ENCODE measurements at regions not wholly inside any gene's neighbourhood (a gene's known extent, or its start where the extent isn't known, plus 50 kb on each side); places are given as distances from the start of the nearest gene placed in this dataset.

- no peak overlapping the region for H3K9ac ChIP-seq (ENCODE audit: low read depth in 1 of 3, low read length in 3 of 3)
- H3K27ac ChIP-seq (ENCODE audit: low read depth, low read length): no peak overlapping the region
- H3K4me3 ChIP-seq (ENCODE audit: low read length in 3 of 3): no peak overlapping the region
- no peaks in the 10 kb centered on the region for H3K4me1 ChIP-seq (ENCODE audit: control insufficient read depth in 3 of 3, insufficient read depth in 3 of 3, low read length in 3 of 3)
- H3K36me3 ChIP-seq (ENCODE audit: control insufficient read depth in 3 of 3, insufficient read depth in 3 of 3, low read length in 3 of 3): no peaks in the 10 kb centered on the region
- H3K27me3 ChIP-seq (ENCODE audit: control insufficient read depth in 3 of 3, insufficient read depth in 3 of 3, low read length in 3 of 3): no peaks in the 10 kb centered on the region
- no peaks in the 10 kb centered on the region for H3K9me3 ChIP-seq (ENCODE audit: control insufficient read depth in 3 of 3, low read length in 3 of 3)
These were observed 65.2 kb upstream of the CTAGE1 start for GRCh38 chr18:22482948-22483347.

GRCh38 chr18:22483407-22483806, 65.7 kb upstream of the CTAGE1 start:
- H3K27me3 ChIP-seq (ENCODE audit: control insufficient read depth in 3 of 3, insufficient read depth in 3 of 3, low read length in 3 of 3): no peaks in the 10 kb centered on the region
- H3K9me3 ChIP-seq (ENCODE audit: control insufficient read depth in 3 of 3, low read length in 3 of 3): no peaks in the 10 kb centered on the region
- H3K4me3 ChIP-seq (ENCODE audit: low read length in 3 of 3): no peak overlapping the region
- no peak overlapping the region for H3K9ac ChIP-seq (ENCODE audit: low read depth in 1 of 3, low read length in 3 of 3)
- H3K27ac ChIP-seq (ENCODE audit: low read depth, low read length): no peak overlapping the region
- H3K36me3 ChIP-seq (ENCODE audit: control insufficient read depth in 3 of 3, insufficient read depth in 3 of 3, low read length in 3 of 3): no peaks in the 10 kb centered on the region
- H3K4me1 ChIP-seq (ENCODE audit: control insufficient read depth in 3 of 3, insufficient read depth in 3 of 3, low read length in 3 of 3): no peaks in the 10 kb centered on the region

DNA sequence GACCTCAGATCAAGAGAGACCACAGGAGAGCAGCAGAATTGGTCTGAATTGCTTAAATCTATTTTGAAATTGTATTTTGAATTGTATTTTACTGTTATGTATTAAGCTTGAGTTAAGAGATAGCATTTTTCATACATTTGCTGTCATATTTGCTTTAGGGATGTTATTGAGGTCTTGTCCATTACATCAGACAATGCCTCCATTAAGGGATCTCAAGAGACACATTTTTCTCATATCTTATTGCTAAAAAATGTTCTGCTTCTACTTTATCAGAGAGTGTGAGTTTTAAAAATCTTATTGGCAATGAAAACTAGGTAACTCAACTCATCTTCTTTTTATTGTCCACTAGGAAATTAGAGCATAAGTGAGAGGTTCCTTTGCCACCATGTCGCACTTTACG, 66.8 kb upstream of the CTAGE1 start:
- Histone ChIP-seq H3K4me3 (ENCODE audit: low read length in 3 of 3) (no peak overlapping the region), H3K9me3 (ENCODE audit: control insufficient read depth in 3 of 3, low read length in 3 of 3) (no peaks in the 10 kb centered on the region), H3K36me3 (ENCODE audit: control insufficient read depth in 3 of 3, insufficient read depth in 3 of 3, low read length in 3 of 3) (no peaks in the 10 kb centered on the region), H3K27ac (ENCODE audit: low read depth, low read length) (no peak overlapping the region), H3K27me3 (ENCODE audit: control insufficient read depth in 3 of 3, insufficient read depth in 3 of 3, low read length in 3 of 3) (no peaks in the 10 kb centered on the region), H3K9ac (ENCODE audit: low read depth in 1 of 3, low read length in 3 of 3) (no peak overlapping the region), H3K4me1 (ENCODE audit: control insufficient read depth in 3 of 3, insufficient read depth in 3 of 3, low read length in 3 of 3) (peaks cover 0 to 4% (median 3%) of the 10 kb centered on the region in 3 donors)

DNA sequence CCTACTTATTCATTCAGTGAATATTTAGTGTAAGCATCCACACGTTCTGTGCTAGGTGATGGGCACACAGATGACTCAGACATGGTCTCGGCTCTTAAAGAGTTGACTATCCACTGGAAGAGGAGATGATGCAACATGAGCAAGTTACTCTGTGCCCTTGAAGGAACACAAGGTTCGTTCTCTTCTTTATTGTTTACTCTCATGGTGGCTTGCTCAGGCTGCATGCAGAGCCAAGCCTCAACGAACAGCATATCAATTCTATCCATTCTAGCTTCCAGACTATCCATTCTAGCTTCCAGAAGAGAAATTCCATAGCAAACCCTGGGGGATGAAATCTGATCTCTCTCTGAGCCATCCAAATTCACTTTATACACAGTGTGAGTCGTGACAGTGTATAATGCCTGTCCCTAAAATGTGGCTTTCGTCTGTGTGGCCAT, 68.1 kb upstream of the CTAGE1 start:
- H3K9ac ChIP-seq (ENCODE audit: low read depth in 1 of 3, low read length in 3 of 3): no peak overlapping the region
- no peaks in the 10 kb centered on the region for H3K27me3 ChIP-seq (ENCODE audit: control insufficient read depth in 3 of 3, insufficient read depth in 3 of 3, low read length in 3 of 3)
- no peaks in the 10 kb centered on the region for H3K9me3 ChIP-seq (ENCODE audit: control insufficient read depth in 3 of 3, low read length in 3 of 3)
- no peak overlapping the region for H3K4me3 ChIP-seq (ENCODE audit: low read length in 3 of 3)
- H3K27ac ChIP-seq (ENCODE audit: low read depth, low read length): no peak overlapping the region
- no peaks in the 10 kb centered on the region for H3K36me3 ChIP-seq (ENCODE audit: control insufficient read depth in 3 of 3, insufficient read depth in 3 of 3, low read length in 3 of 3)
- peaks cover 0 to 4% (median 3%) of the 10 kb centered on the region in 3 donors for H3K4me1 ChIP-seq (ENCODE audit: control insufficient read depth in 3 of 3, insufficient read depth in 3 of 3, low read length in 3 of 3)

DNA sequence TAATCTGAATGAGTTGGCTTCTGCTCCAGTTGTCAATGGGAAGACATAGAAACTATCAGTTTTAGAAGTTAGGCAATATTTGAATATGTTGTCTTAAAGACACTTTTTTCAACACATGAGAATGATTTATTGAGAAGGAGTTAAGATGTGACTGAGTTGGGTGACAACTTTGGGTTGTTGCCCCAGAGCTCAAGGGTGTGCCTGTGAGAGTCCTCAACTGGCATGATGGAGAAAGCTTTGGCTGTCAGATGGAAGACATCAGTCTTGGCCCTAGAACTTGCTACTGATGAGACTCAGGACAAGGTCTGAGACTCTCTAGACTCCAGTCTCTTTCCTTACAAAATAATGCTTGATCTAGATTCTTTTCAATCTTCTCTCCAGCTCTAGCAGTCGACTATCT, 69.0 kb upstream of the CTAGE1 start:
- Histone ChIP-seq H3K36me3 (ENCODE audit: control insufficient read depth in 3 of 3, insufficient read depth in 3 of 3, low read length in 3 of 3) (no peaks in the 10 kb centered on the region), H3K27me3 (ENCODE audit: control insufficient read depth in 3 of 3, insufficient read depth in 3 of 3, low read length in 3 of 3) (no peaks in the 10 kb centered on the region), H3K9me3 (ENCODE audit: control insufficient read depth in 3 of 3, low read length in 3 of 3) (no peaks in the 10 kb centered on the region), H3K4me1 (ENCODE audit: control insufficient read depth in 3 of 3, insufficient read depth in 3 of 3, low read length in 3 of 3) (peaks cover 0 to 4% (median 3%) of the 10 kb centered on the region in 3 donors), H3K9ac (ENCODE audit: low read depth in 1 of 3, low read length in 3 of 3) (no peak overlapping the region), H3K4me3 (ENCODE audit: low read length in 3 of 3) (no peak overlapping the region), H3K27ac (ENCODE audit: low read depth, low read length) (no peak overlapping the region)

DNA sequence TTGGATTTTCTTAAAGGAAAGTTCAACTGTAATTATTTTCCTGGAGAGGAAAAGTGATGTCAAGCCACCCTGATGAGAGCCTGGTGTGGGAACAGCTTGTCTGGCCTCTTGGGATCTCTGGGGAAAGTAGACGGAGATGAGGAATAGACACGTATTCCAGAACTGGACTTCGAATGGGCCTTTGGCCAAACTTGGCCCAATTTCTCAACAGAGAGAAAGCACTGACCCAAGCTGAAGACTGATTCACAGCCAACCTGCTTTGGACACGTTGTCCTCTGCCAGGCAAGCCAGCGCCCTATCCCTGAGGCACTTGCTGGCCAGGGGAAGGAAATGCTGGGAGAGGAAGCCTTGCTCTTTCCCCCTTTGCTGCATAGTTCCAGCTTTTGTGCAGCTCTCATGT, 70.8 kb upstream of the CTAGE1 start:
- H3K27ac ChIP-seq (ENCODE audit: low read depth, low read length): no peak overlapping the region

DNA sequence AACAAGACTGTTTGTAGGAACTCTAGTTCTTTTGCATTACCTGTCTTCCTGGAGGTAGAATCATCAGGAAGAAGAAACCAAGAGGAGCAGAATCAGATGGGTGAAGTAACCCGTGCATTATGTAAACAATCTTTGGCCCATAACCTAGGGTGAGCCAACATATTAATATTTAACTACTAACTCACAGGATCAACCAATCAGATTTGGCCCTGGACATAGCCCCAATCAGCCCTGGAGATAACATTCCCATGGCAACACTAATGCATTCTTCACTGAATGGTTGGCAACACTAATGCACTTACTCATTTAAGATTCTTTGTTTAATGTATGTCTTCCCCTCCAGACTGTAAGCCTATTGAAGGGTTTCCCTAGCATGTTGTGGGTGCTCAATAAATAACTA, 72.0 kb upstream of the CTAGE1 start:
- H3K36me3 ChIP-seq (ENCODE audit: control insufficient read depth in 3 of 3, insufficient read depth in 3 of 3, low read length in 3 of 3): no peaks in the 10 kb centered on the region
- no peak overlapping the region for H3K27ac ChIP-seq (ENCODE audit: low read depth, low read length)
- H3K27me3 ChIP-seq (ENCODE audit: control insufficient read depth in 3 of 3, insufficient read depth in 3 of 3, low read length in 3 of 3): no peaks in the 10 kb centered on the region
- H3K4me3 ChIP-seq (ENCODE audit: low read length in 3 of 3): no peak overlapping the region
- H3K4me1 ChIP-seq (ENCODE audit: control insufficient read depth in 3 of 3, insufficient read depth in 3 of 3, low read length in 3 of 3): peaks cover 0 to 4% (median 3%) of the 10 kb centered on the region in 3 donors
- H3K9me3 ChIP-seq (ENCODE audit: control insufficient read depth in 3 of 3, low read length in 3 of 3): no peaks in the 10 kb centered on the region
- H3K9ac ChIP-seq (ENCODE audit: low read depth in 1 of 3, low read length in 3 of 3): no peak overlapping the region

More for the DNA sequence above, 70.8 kb upstream of the CTAGE1 start:
- no peaks in the 10 kb centered on the region for H3K27me3 ChIP-seq (ENCODE audit: control insufficient read depth in 3 of 3, insufficient read depth in 3 of 3, low read length in 3 of 3)
- no peaks in the 10 kb centered on the region for H3K36me3 ChIP-seq (ENCODE audit: control insufficient read depth in 3 of 3, insufficient read depth in 3 of 3, low read length in 3 of 3)
- H3K9me3 ChIP-seq (ENCODE audit: control insufficient read depth in 3 of 3, low read length in 3 of 3): no peaks in the 10 kb centered on the region
- no peak overlapping the region for H3K4me3 ChIP-seq (ENCODE audit: low read length in 3 of 3)
- no peak overlapping the region for H3K9ac ChIP-seq (ENCODE audit: low read depth in 1 of 3, low read length in 3 of 3)
- H3K4me1 ChIP-seq (ENCODE audit: control insufficient read depth in 3 of 3, insufficient read depth in 3 of 3, low read length in 3 of 3): peaks cover 0 to 4% (median 3%) of the 10 kb centered on the region in 3 donors

DNA sequence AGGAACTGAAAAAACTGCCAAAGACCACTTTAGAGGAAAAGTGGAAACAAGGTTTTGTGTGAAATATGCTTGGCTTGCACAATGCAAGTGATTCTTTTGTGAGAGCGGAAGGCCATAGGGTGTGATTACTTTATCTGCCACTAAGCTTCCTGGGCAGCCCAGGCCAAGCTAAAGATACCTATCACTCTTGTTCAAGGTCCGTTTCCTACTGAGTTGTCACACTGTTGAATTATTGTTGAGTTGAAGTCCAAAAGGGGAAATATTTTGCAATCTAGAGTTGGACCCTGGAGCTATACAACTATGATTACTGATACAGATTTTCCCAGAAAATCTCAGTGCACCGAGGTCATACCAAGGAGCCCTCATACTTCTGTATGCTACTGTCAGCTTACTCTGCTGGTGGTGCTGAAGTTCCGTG, 72.7 kb upstream of the CTAGE1 start:
- Histone ChIP-seq H3K36me3 (ENCODE audit: control insufficient read depth in 3 of 3, insufficient read depth in 3 of 3, low read length in 3 of 3) (no peaks in the 10 kb centered on the region), H3K9ac (ENCODE audit: low read depth in 1 of 3, low read length in 3 of 3) (no peak overlapping the region), H3K9me3 (ENCODE audit: control insufficient read depth in 3 of 3, low read length in 3 of 3) (no peaks in the 10 kb centered on the region), H3K4me1 (ENCODE audit: control insufficient read depth in 3 of 3, insufficient read depth in 3 of 3, low read length in 3 of 3) (peaks cover 0 to 4% (median 3%) of the 10 kb centered on the region in 3 donors), H3K27me3 (ENCODE audit: control insufficient read depth in 3 of 3, insufficient read depth in 3 of 3, low read length in 3 of 3) (no peaks in the 10 kb centered on the region), H3K4me3 (ENCODE audit: low read length in 3 of 3) (no peak overlapping the region), H3K27ac (ENCODE audit: low read depth, low read length) (no peak overlapping the region)

- no peaks in the 10 kb centered on the region for H3K27me3 ChIP-seq (ENCODE audit: control insufficient read depth in 3 of 3, insufficient read depth in 3 of 3, low read length in 3 of 3)
- H3K4me1 ChIP-seq (ENCODE audit: control insufficient read depth in 3 of 3, insufficient read depth in 3 of 3, low read length in 3 of 3): peaks cover 0 to 4% (median 3%) of the 10 kb centered on the region in 3 donors
- H3K36me3 ChIP-seq (ENCODE audit: control insufficient read depth in 3 of 3, insufficient read depth in 3 of 3, low read length in 3 of 3): no peaks in the 10 kb centered on the region
- H3K9me3 ChIP-seq (ENCODE audit: control insufficient read depth in 3 of 3, low read length in 3 of 3): no peaks in the 10 kb centered on the region
- no peak overlapping the region for H3K27ac ChIP-seq (ENCODE audit: low read depth, low read length)
- H3K4me3 ChIP-seq (ENCODE audit: low read length in 3 of 3): no peak overlapping the region
- H3K9ac ChIP-seq (ENCODE audit: low read depth in 1 of 3, low read length in 3 of 3): no peak overlapping the region
These were observed 75.5 kb upstream of the CTAGE1 start for GRCh38 chr18:22493255-22493654.

DNA sequence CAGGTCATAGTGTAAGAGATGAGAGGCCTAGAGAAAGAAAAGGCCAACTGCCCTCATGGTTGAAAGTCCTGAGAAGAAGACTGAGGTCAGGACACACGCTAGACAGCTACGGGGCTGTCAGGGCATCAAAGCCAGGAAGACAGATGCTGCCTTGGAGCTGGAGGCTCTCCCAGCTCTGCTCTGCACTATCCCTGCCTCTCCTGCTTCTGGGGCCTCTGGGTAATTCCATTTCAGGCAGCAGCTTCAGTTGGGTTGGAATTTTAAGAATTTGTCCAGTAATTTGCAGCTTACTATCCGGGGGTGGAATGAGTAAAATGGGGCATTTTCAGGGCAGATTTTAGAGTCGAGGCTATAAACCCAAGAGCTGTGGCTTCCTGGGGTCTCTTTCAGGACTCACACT, 76.2 kb upstream of the CTAGE1 start:
- Histone ChIP-seq H3K4me1 (ENCODE audit: control insufficient read depth in 3 of 3, insufficient read depth in 3 of 3, low read length in 3 of 3) (peaks cover 0 to under 1% (median 0%) of the 10 kb centered on the region in 3 donors), H3K27ac (ENCODE audit: low read depth, low read length) (no peak overlapping the region), H3K9ac (ENCODE audit: low read depth in 1 of 3, low read length in 3 of 3) (no peak overlapping the region), H3K27me3 (ENCODE audit: control insufficient read depth in 3 of 3, insufficient read depth in 3 of 3, low read length in 3 of 3) (no peaks in the 10 kb centered on the region), H3K36me3 (ENCODE audit: control insufficient read depth in 3 of 3, insufficient read depth in 3 of 3, low read length in 3 of 3) (no peaks in the 10 kb centered on the region), H3K9me3 (ENCODE audit: control insufficient read depth in 3 of 3, low read length in 3 of 3) (no peaks in the 10 kb centered on the region), H3K4me3 (ENCODE audit: low read length in 3 of 3) (no peak overlapping the region)

- Histone ChIP-seq H3K9ac (ENCODE audit: low read depth in 1 of 3, low read length in 3 of 3) (no peak overlapping the region), H3K27ac (ENCODE audit: low read depth, low read length) (no peak overlapping the region), H3K4me3 (ENCODE audit: low read length in 3 of 3) (no peak overlapping the region), H3K27me3 (ENCODE audit: control insufficient read depth in 3 of 3, insufficient read depth in 3 of 3, low read length in 3 of 3) (no peaks in the 10 kb centered on the region), H3K4me1 (ENCODE audit: control insufficient read depth in 3 of 3, insufficient read depth in 3 of 3, low read length in 3 of 3) (no peaks in the 10 kb centered on the region), H3K36me3 (ENCODE audit: control insufficient read depth in 3 of 3, insufficient read depth in 3 of 3, low read length in 3 of 3) (no peaks in the 10 kb centered on the region), H3K9me3 (ENCODE audit: control insufficient read depth in 3 of 3, low read length in 3 of 3) (no peaks in the 10 kb centered on the region)
These were observed 77.1 kb upstream of the CTAGE1 start for GRCh38 chr18:22494771-22495170.
